SK-N-MC (cell line): ENCODE measurements at regions not wholly inside any gene's neighbourhood (a gene's known extent, or its start where the extent isn't known, plus 50 kb on each side); places are given as distances from the start of the nearest gene placed in this dataset.

Experiments used
- EZH2 ChIP-seq: fragments of 200-600 bp; sonication (generic); IDR thresholded peaks from one replicate; pipeline ENCODE4 v1.6.1; 2017; ENCODE audit warnings: antibody characterized with exemption
- POLR2AphosphoS5 ChIP-seq: IDR thresholded peaks from 2 replicates; pipeline ENCODE4 v1.6.1; 2012; ENCODE audit warnings: mild to moderate bottlenecking, low read depth, low read length, borderline replicate concordance

DNA sequence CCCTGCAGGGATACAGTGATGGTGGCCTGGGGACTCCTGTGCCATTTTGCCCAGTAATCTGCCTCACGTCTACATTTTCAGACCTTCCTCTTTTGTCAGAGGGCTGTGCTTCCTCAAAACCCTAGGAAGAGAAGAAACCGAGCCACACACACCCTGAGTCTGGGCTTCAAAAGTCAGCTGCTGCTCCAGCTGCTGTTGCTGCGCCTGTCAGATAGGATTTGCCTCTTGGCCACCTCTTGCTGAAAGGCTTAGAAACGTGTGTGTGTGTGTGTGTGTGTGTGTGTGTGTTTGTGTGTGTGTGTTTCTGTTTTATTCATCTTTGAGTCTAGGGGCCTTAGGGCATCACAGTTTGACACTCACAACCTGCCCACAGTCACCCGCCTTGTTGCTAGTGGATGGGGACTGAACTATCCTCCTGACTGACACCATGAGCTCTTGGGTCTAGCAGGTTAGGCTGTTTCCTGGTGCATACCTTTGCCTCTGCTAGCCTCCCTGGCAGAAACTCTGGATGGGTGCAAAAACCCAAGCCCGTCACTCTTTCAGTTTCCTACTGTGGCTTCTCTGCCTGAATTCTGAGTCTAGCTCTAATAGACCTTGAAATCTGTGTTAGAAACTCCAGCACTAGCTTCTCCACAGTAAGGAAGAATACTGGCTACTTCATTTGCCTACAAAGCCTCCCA lies 94.9 kb upstream of the CEP85L start:
- no peak for TF ChIP-seq POLR2AphosphoS5
- TF ChIP-seq EZH2: no peak
